HEK293 (cell line): ENCODE measurements at regions not wholly inside any gene's neighbourhood (a gene's known extent, or its start where the extent isn't known, plus 50 kb on each side); places are given as distances from the start of the nearest gene placed in this dataset.
"Not testable (repeated sequence)": the region's sequence is repeated elsewhere in the genome, so short reads cannot be mapped to it uniquely, and the experiment has no call there.

Source experiments
- CTCF ChIA-PET: fragments of 350-600 bp; formaldehyde crosslinking; extraction: SDS; loops from one replicate; lab custom pipeline; 2021; ENCODE audit warnings: antibody characterized with exemption; lab: Yijun Ruan, JAX
- POLR2A ChIA-PET: fragments of 300-600 bp; formaldehyde crosslinking; extraction: SDS; loops from one replicate; lab custom pipeline; 2020; ENCODE audit warnings: antibody characterized with exemption, inconsistent platforms; lab: Yijun Ruan, JAX
- H3K27ac ChIP-seq: fragments of 200-500 bp; sonication (Bioruptor generic); 2 replicates; pipeline ENCODE4 v1.5.1; 2014; ENCODE audit warnings: low read depth, low read length, control low read depth, inconsistent platforms; ENCODE audit errors: extremely low read depth
- H3K36me3 ChIP-seq, 2 experiments: fragments of 200-500 bp in 1 of 2; sonication (Bioruptor generic) in 1 of 2; 1 replicate in 1 of 2; 2 replicates in 1 of 2; pipeline ENCODE4 v1.5.1; 2014 to 2017; ENCODE audit warnings: inconsistent platforms in 2 of 2, low read length in 2 of 2; ENCODE audit not compliant: control insufficient read depth in 2 of 2, insufficient read depth in 1 of 2
- H3K4me1 ChIP-seq: fragments of 200-500 bp; sonication (Bioruptor generic); 2 replicates; pipeline ENCODE4 v1.5.1; 2014; ENCODE audit warnings: mild to moderate bottlenecking, low read length, inconsistent platforms; ENCODE audit not compliant: control insufficient read depth, insufficient read depth
- H3K4me3 ChIP-seq: 2 replicates; pipeline ENCODE4 v1.5.1; 2011; ENCODE audit warnings: low read depth, mild to moderate bottlenecking, control low read depth, low read length, moderate library complexity
- H3K9me3 ChIP-seq: fragments of 200-500 bp; sonication (Bioruptor generic); 2 replicates; pipeline ENCODE4 v1.5.1; 2014; ENCODE audit warnings: low read depth, low read length, inconsistent platforms; ENCODE audit not compliant: control insufficient read depth, insufficient read depth
- FEZF1 ChIP-seq: fragments of 450-650 bp; formaldehyde crosslinking; IDR thresholded peaks from 2 replicates; pipeline ENCODE4 v1.5.1; 2016; ENCODE audit warnings: missing biosample characterization, missing genetic modification characterization
- ZFP69B ChIP-seq: fragments of 450-650 bp; formaldehyde crosslinking; IDR thresholded peaks from 2 replicates; pipeline ENCODE4 v1.5.1; 2016; ENCODE audit warnings: missing biosample characterization, missing genetic modification characterization
- ZNF2 ChIP-seq: fragments of 450-650 bp; formaldehyde crosslinking; IDR thresholded peaks from 2 replicates; pipeline ENCODE4 v1.5.1; 2016; ENCODE audit warnings: missing biosample characterization, missing genetic modification characterization
- ZNF221 ChIP-seq: fragments of 450-650 bp; formaldehyde crosslinking; IDR thresholded peaks from 2 replicates; pipeline ENCODE4 v1.5.1; 2017; ENCODE audit warnings: missing biosample characterization, missing genetic modification characterization, borderline replicate concordance
- ZNF341 ChIP-seq: fragments of 450-650 bp; formaldehyde crosslinking; IDR thresholded peaks from 2 replicates; pipeline ENCODE4; 2016; ENCODE audit warnings: low read depth, missing biosample characterization, missing genetic modification characterization
- ZNF426 ChIP-seq: fragments of 450-650 bp; formaldehyde crosslinking; IDR thresholded peaks from 2 replicates; pipeline ENCODE4 v1.5.1; 2017; ENCODE audit warnings: missing biosample characterization, missing genetic modification characterization, mild to moderate bottlenecking, inconsistent platforms, moderate library complexity
- ZNF561 ChIP-seq: fragments of 450-650 bp; IDR thresholded peaks from 2 replicates; pipeline ENCODE4 v1.5.1; 2018; ENCODE audit warnings: missing biosample characterization, missing genetic modification characterization, borderline replicate concordance
- ZNF571 ChIP-seq: fragments of 450-650 bp; formaldehyde crosslinking; IDR thresholded peaks from 2 replicates; pipeline ENCODE4 v1.5.0; 2017; ENCODE audit warnings: missing biosample characterization, missing genetic modification characterization
- ZNF585B ChIP-seq: fragments of 450-650 bp; formaldehyde crosslinking; IDR thresholded peaks from 2 replicates; pipeline ENCODE4 v1.5.1; 2016; ENCODE audit warnings: missing biosample characterization, missing genetic modification characterization
- ZSCAN30 ChIP-seq: fragments of 450-650 bp; IDR thresholded peaks from 2 replicates; pipeline ENCODE4 v1.5.1; 2018; ENCODE audit warnings: missing biosample characterization, mild to moderate bottlenecking, missing genetic modification characterization, moderate library complexity
- TF ChIP-seq, protein P1 (sequence below): fragments of 450-650 bp; formaldehyde crosslinking; IDR thresholded peaks from 2 replicates; pipeline ENCODE4 v1.5.1; 2016; ENCODE audit warnings: missing biosample characterization, missing genetic modification characterization
- TF ChIP-seq, protein P2 (sequence below): fragments of 450-650 bp; formaldehyde crosslinking; IDR thresholded peaks from 2 replicates; pipeline ENCODE4 v1.5.1; 2016; ENCODE audit warnings: missing biosample characterization, missing genetic modification characterization

DNA sequence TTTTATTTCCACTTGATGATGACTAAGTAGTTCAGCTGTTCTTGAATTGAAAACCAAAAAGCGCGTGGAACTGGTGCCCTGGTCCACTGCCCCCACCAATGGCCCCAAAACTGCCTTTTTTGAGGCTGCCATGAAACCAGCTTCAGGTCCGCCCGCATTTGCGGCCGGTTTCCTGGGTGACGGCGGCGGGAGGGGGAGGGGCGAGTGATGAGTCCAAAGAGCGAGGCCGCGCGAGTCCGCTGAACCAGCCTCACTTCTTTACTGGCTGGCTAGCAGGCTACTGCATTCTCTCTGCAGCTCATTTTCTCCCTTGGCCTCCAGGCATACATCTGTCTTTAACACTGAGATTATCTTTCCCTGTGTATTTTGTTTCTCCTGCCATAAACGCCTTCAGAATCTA lies 72.9 kb upstream of the FABP2 start:
- TF ChIP-seq, protein P1, sequence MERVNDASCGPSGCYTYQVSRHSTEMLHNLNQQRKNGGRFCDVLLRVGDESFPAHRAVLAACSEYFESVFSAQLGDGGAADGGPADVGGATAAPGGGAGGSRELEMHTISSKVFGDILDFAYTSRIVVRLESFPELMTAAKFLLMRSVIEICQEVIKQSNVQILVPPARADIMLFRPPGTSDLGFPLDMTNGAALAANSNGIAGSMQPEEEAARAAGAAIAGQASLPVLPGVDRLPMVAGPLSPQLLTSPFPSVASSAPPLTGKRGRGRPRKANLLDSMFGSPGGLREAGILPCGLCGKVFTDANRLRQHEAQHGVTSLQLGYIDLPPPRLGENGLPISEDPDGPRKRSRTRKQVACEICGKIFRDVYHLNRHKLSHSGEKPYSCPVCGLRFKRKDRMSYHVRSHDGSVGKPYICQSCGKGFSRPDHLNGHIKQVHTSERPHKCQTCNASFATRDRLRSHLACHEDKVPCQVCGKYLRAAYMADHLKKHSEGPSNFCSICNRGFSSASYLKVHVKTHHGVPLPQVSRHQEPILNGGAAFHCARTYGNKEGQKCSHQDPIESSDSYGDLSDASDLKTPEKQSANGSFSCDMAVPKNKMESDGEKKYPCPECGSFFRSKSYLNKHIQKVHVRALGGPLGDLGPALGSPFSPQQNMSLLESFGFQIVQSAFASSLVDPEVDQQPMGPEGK (tag by site-specific recombination): no peak
- no peak for TF ChIP-seq ZNF2 (tag by site-specific recombination)
- TF ChIP-seq ZNF341 (tag by site-specific recombination): no peak
- no peak for TF ChIP-seq ZNF585B (tag by site-specific recombination)
- TF ChIP-seq, protein P2, sequence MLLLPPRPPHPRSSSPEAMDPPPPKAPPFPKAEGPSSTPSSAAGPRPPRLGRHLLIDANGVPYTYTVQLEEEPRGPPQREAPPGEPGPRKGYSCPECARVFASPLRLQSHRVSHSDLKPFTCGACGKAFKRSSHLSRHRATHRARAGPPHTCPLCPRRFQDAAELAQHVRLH (tag by site-specific recombination): no peak
- TF ChIP-seq FEZF1 (tag by site-specific recombination): no peak
- TF ChIP-seq ZNF561 (tag by site-specific recombination): no peak
- TF ChIP-seq ZNF571 (tag by site-specific recombination): no peak
- TF ChIP-seq ZNF221 (tag by site-specific recombination): no peak
- no peak for TF ChIP-seq ZNF426 (tag by site-specific recombination)
- no peak for TF ChIP-seq ZFP69B (tag by site-specific recombination)
- no peak for TF ChIP-seq ZSCAN30 (tag by site-specific recombination)
- CTCF ChIA-PET: no interaction called here
- POLR2A ChIA-PET: no interaction called here
- no peak overlapping the region for H3K27ac ChIP-seq
- H3K4me3 ChIP-seq: no peak overlapping the region
- H3K36me3 ChIP-seq: no peaks in the 10 kb centered on the region
- H3K9me3 ChIP-seq: no peaks in the 10 kb centered on the region
- no peaks in the 10 kb centered on the region for H3K4me1 ChIP-seq

DNA sequence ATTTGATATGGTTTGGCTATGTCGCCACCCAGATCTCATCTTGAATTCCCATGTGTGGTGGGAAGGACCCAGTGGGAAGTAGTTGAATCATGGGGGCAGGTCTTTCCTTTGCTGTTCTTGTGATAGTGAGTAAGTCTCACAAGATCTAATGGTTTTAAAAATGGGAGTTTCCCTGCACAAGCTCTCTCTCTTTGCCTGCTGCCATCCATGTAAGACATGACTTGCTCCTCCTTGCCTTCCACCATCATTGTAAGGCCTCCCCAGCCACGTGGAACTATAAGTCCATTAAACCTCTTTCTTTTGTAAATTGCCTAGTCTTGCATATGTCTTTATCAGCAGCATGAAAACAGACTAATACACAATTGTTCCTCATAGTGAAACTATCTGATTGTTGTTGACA lies 66.9 kb upstream of the FABP2 start:
- POLR2A ChIA-PET, H3K9me3 ChIP-seq, H3K36me3 ChIP-seq, H3K4me3 ChIP-seq, H3K27ac ChIP-seq, CTCF ChIA-PET, H3K4me1 ChIP-seq: not testable (repeated sequence)

DNA sequence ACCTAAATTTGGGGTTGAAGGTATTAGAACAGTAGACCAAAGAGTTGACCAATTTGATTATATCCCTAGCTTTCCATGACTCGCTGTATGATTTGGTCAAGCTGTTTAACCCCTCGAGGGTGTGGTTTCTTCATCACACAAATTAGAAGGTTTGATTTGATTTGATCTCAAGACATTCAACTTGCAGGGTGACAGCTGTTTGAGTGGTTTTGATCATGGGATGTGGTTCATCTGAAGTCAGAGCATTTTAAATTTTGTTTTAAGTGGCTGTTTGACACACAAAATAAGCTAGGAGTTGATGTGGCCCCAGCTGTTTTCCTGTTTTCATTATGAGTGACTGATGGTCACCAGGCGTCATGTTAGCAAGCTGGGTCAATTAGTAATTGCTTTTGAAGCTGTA lies 52.7 kb upstream of the FABP2 start:
- H3K9me3 ChIP-seq, POLR2A ChIA-PET, H3K4me3 ChIP-seq, CTCF ChIA-PET, H3K36me3 ChIP-seq, H3K4me1 ChIP-seq, H3K27ac ChIP-seq: not testable (repeated sequence)

DNA sequence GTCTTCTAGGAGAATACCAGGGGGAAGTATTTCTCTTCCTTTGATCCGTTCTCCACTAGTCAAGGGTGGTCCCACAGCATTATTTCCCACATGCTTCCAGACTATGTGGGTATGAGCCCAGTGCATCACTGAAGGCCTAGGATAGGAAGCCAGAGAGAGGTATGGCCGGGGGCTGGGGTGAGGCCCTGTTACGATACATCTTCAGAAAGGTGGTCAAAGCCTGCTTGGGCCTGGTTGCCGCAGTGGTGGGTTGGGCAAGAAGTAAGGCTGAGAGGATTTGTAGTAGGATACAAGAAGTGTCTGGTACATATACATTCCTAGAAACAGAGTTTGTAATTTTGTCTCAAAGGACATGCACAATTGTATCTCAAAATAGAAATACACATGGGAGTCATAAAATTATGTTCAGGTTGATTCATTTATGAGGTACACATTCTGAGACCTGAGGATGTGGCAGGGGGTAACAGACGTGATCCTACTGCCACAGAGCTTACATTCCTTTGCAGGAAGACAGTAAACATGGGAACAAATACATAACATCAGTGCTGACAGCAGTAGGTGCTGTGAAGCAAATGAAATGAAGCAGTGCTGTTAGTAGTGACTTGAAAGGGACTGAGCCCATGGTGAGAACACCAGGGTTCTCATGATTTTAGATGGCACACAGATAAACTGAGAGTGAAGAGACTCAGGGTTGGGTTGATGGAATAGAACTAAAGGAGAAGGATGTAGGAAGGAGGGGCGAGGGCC lies 50.6 kb upstream of the FABP2 start:
- H3K36me3 ChIP-seq, H3K4me1 ChIP-seq, CTCF ChIA-PET, POLR2A ChIA-PET, H3K9me3 ChIP-seq, H3K27ac ChIP-seq, H3K4me3 ChIP-seq: not testable (repeated sequence)
